NCI-H446 treated with DMSO at 0.1 percent for 48 hours (cell line): ENCODE measurements at regions not wholly inside any gene's neighbourhood (a gene's known extent, or its start where the extent isn't known, plus 50 kb on each side); places are given as distances from the start of the nearest gene placed in this dataset.
A peak's percentile ranks its signal among the peaks of the same experiment; 100 is the strongest.
"Not testable (repeated sequence)": the region's sequence is repeated elsewhere in the genome, so short reads cannot be mapped to it uniquely, and the experiment has no call there.

Experiments used
- DNase-seq: peaks from one replicate; lab custom pipeline; 2025; lab: John Stamatoyannopoulos, UW

- DNase-seq: no peak
Measured at GRCh38 chr14:95818581-95818980, 58.1 kb upstream of the TUNAR start.

- DNase-seq: no peak
Measured at GRCh38 chr14:95817271-95817670, 59.4 kb upstream of the TUNAR start.

GRCh38 chr14:95816539-95816938 lies 60.1 kb upstream of the TUNAR start:
- DNase-seq: no peak

GRCh38 chr14:95815226-95815690 lies 61.4 kb upstream of the TUNAR start:
- DNase-seq: no peak

GRCh38 chr14:95814363-95815225 lies 62.0 kb upstream of the TUNAR start:
- DNase-seq: no peak

- DNase-seq: no peak
Measured at GRCh38 chr14:95811813-95812212, 64.8 kb upstream of the TUNAR start.

GRCh38 chr14:95808371-95808770 lies 68.3 kb upstream of the TUNAR start:
- no peak for DNase-seq

GRCh38 chr14:95796788-95797187 lies 79.8 kb upstream of the TUNAR start:
- no peak for DNase-seq

- no peak for DNase-seq
Measured at GRCh38 chr14:95787941-95788340, 74.0 kb upstream of the TCL1A start.

- DNase-seq: no peak
Measured at GRCh38 chr14:95786566-95786965, 72.6 kb upstream of the TCL1A start.

- no peak for DNase-seq
Measured at GRCh38 chr14:95784137-95784536, 70.2 kb upstream of the TCL1A start.

GRCh38 chr14:95776798-95777534 lies 63.0 kb upstream of the TCL1A start:
- no peak for DNase-seq

- DNase-seq: peak; percentile 4
Measured at GRCh38 chr14:95774265-95775160, 60.6 kb upstream of the TCL1A start.

GRCh38 chr14:95770777-95771176 lies 56.9 kb upstream of the TCL1A start:
- no peak for DNase-seq

GRCh38 chr14:95769976-95770375 lies 56.1 kb upstream of the TCL1A start:
- DNase-seq: no peak

- not testable (repeated sequence) for DNase-seq
Measured at GRCh38 chr14:95769431-95769830, 55.5 kb upstream of the TCL1A start.

GRCh38 chr14:95765051-95765450 lies 51.1 kb upstream of the TCL1A start:
- peak; percentile 32 for DNase-seq

- DNase-seq: no peak
Measured at GRCh38 chr14:95763875-95764274, 50.0 kb upstream of the TCL1A start.
